8988T (cell line): ENCODE measurements at regions not wholly inside any gene's neighbourhood (a gene's known extent, or its start where the extent isn't known, plus 50 kb on each side); places are given as distances from the start of the nearest gene placed in this dataset.

Experiments
- DNase-seq: peaks from one replicate; pipeline ENCODE4 v3.0.0; 2011

- no peak for DNase-seq
Measured at GRCh38 chr1:214935258-214935657, 147.3 kb upstream of the KCNK2 start.

GRCh38 chr1:214939180-214939579 lies 143.4 kb upstream of the KCNK2 start:
- no peak for DNase-seq

- no peak for DNase-seq
Measured at GRCh38 chr1:214941061-214941460, 141.5 kb upstream of the KCNK2 start.

GRCh38 chr1:214943054-214943453 lies 139.5 kb upstream of the KCNK2 start:
- no peak for DNase-seq

- no peak for DNase-seq
Measured at GRCh38 chr1:214946615-214947014, 135.9 kb upstream of the KCNK2 start.

- no peak for DNase-seq
Measured at GRCh38 chr1:214952648-214953047, 129.9 kb upstream of the KCNK2 start.

- no peak for DNase-seq
Measured at GRCh38 chr1:214953901-214954616, 128.5 kb upstream of the KCNK2 start.

- DNase-seq: no peak
Measured at GRCh38 chr1:214954617-214954949, 128.0 kb upstream of the KCNK2 start.

- no peak for DNase-seq
Measured at GRCh38 chr1:214957330-214958137, 125.0 kb upstream of the KCNK2 start.

GRCh38 chr1:214958486-214958885 lies 124.1 kb upstream of the KCNK2 start:
- DNase-seq: no peak

- no peak for DNase-seq
Measured at GRCh38 chr1:214966346-214966745, 116.2 kb upstream of the KCNK2 start.

- DNase-seq: no peak
Measured at GRCh38 chr1:214967865-214968575, 114.5 kb upstream of the KCNK2 start.

- DNase-seq: no peak
Measured at GRCh38 chr1:214970016-214970415, 112.5 kb upstream of the KCNK2 start.

GRCh38 chr1:214971071-214971470 lies 111.5 kb upstream of the KCNK2 start:
- DNase-seq: no peak

GRCh38 chr1:214974002-214974401 lies 108.5 kb upstream of the KCNK2 start:
- no peak for DNase-seq

GRCh38 chr1:214976665-214977064 lies 105.9 kb upstream of the KCNK2 start:
- DNase-seq: no peak

- DNase-seq: no peak
Measured at GRCh38 chr1:214977110-214977509, 105.4 kb upstream of the KCNK2 start.

GRCh38 chr1:214977700-214978374 lies 104.7 kb upstream of the KCNK2 start:
- DNase-seq: no peak

GRCh38 chr1:214979191-214979590 lies 103.3 kb upstream of the KCNK2 start:
- no peak for DNase-seq

- no peak for DNase-seq
Measured at GRCh38 chr1:214980921-214981320, 101.6 kb upstream of the KCNK2 start.

- DNase-seq: no peak
Measured at GRCh38 chr1:214983126-214983869, 99.2 kb upstream of the KCNK2 start.

- no peak for DNase-seq
Measured at GRCh38 chr1:214989341-214989740, 93.2 kb upstream of the KCNK2 start.

- DNase-seq: peak; percentile 16
Measured at GRCh38 chr1:214990619-214991018, 91.9 kb upstream of the KCNK2 start.
